ENCODE measurements at regions not wholly inside any gene's neighbourhood (a gene's known extent, or its start where the extent isn't known, plus 50 kb on each side); places are given as distances from the start of the nearest gene placed in this dataset.

DNA sequence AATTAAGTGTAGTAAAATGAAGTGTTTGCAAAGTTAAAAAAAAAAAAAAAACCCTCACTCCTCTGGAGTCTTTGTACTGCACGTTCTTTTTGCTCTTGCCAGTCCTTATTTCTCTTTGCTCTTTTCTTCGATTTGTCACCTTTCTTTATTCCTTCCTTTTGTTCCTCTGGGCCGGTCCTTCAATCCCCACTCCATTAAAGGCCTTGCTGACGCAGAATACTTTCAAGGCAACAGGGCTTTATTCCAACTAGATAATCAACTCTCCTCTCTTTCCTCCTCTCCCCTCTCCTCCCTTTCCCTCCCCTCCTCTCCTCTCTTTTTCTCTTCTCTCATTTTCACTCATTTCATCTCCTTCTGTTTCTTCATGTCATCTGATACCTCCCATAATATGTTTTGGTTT is 138.2 kb upstream of the NTM start:
- DNase-seq (ENCODE audit: low read depth), result no peak

DNA sequence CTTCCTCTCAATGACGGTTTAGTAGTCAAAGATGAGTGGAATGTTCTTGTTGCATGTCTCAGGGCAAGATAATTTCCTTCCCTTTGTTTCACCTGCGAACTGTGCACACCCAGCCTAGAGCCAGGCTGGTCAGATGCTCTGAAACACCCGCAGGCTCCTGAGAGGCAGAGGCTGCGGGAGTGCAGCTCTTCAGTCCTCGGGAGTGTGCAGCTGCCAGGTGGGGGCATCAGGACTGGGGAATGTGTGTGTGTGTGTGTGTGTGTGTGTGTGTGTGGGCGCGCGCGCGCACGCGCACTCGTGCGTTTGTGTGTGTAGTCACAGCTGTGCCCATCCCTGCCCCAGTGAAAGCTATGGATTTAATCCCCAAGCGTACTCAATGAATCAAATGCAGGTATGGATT is 136.2 kb upstream of the NTM start:
- no peak for DNase-seq (ENCODE audit: low read depth)

DNA sequence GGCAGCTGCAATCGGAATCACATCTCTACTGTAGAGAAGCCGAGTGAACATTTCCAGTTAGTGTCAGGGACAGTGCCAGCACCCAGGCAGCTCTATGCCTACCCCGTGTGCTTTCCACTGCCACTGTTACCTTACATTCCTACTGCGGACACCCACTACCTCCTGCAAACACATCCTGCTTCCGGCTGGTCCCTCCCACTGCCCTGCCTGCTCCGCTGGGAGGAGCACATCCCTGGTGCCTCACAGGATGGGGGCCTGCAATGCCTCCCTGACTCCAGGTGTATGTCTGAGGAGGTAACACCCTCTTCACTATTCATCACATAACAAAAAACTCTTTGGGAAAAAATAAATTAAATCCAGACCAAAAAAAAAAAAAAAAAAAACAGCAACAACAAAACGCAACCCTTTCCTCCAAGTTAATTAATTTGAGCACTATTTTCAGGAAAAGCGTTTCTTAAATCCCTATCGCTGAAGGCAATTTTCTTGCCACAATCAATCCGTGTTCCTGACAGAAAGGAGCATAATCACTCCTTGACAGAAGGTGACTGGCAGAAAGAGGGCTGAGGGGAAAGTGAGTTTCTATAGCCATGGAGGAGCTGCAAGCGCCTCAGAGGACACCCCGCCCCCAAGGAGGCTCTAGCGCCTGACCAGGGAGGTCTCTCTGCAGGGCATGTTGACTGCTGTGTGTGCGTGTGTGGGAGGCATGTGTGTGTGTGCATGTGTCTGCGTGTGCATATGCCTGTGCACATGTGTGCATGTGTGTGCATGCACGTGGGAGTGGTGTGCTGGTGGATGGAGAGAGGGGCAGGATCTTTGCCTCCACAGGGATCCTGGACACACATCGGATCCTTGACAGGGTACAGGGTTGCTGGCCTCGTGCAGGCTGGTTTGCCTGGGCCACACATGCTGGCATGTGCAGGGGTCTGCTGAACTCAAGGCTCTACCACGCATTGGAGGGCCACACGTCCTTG is 134.8 kb upstream of the NTM start:
- DNase-seq (ENCODE audit: low read depth), result no peak

DNA sequence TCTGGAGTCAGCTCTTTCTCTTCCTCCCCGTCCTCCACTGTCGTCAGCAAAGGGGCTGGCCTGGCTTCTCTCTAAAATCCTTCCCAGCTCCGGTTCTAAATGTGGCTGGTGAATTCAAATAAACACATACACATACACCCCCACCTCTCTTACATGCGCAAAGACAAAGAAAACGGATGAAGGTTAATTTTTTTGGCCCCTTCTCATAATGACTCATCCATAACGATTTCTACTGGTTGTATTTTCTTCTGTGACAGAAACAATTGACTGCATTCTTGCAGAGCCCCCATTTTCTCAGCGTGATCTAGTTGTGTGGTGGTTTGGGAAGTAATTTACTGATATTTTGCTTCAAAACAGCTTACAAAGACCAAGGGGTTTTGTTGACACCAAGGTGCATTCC is 130.0 kb upstream of the NTM start:
- no peak for DNase-seq (ENCODE audit: low read depth)

DNA sequence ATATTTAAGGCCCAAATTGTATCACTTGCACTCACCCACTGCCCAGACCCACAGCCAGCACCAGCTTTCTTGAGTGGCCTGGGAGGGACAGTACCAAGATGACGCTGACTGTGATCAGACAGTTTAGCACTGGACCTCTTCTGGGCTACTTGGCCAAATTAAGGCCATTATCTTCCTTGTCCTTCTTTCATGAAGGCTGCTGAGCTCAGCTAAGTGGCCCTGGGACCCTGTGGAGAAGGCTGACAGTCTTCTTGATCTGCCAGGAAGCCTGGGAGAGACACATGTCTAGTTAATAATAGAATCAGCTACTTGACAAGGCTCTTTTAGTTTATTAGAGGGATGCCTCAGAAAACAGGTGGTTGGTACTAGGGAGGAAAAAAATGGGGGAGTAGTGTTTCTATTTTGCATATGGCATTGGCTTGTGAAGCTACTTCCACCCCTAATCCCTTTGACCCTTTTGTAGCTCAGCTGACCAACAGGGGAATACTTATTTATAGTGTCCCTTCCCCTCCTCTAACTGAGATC is 127.9 kb upstream of the NTM start:
- no peak for DNase-seq (ENCODE audit: low read depth)

DNA sequence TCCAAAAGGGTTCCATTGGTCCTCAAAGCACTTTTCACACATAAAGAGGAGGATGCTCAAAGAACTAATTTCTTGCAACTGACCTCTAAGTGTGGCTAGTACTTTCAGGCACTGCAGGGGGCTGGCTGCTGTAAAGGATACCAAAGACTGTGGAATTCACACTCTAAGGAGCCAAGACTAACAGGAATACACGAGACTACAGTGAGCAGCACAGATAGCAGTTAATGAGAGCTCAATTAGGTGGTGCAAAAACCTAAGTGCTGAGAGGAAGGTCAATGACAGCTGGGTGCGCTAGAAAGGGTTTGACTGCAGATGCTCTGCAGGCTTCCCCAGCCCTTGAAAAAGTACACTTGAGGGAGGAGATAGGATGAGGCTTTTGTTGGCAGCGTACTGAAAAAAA is 124.3 kb upstream of the NTM start:
- no peak for DNase-seq (ENCODE audit: low read depth)

DNA sequence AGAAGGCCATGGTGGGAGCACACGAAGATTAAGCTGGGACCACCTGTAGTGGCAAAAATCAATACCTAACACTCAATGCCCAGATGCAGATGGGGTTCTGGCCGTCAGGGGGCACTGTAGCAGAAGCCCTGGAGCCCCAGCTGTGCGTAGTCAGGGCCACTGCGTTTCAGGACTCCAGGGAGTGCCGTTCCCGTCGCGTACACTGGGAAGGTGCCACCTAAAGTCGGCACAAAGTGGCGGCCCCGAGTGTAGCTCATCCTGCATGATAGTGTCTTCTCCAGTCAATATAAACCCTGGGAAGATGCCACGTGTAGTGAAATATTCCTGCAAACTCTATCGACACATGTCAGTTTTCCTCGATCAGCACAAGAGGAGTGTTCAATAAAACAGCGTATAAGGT is 123.8 kb upstream of the NTM start:
- no peak for DNase-seq (ENCODE audit: low read depth)

DNA sequence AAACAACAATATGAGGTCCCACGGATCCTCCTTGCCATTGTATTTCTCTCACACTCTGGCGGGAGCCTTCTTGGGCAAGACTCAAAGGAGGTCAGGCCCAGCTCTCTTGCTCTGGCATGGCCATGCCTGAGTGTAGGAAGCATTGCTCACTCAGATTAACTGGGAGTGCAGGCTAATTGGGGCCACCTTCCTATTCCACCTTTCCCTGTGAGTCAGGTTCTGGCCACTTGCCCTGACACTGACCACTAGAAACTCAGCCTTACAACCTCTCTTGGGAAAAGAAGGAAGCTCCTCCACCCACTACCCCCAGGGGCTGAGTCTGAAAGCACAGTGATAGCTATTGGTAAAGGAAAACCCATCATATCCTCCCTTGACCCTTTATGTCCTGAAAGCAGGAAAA is 121.8 kb upstream of the NTM start:
- DNase-seq (ENCODE audit: low read depth), result peak; percentile 32

DNA sequence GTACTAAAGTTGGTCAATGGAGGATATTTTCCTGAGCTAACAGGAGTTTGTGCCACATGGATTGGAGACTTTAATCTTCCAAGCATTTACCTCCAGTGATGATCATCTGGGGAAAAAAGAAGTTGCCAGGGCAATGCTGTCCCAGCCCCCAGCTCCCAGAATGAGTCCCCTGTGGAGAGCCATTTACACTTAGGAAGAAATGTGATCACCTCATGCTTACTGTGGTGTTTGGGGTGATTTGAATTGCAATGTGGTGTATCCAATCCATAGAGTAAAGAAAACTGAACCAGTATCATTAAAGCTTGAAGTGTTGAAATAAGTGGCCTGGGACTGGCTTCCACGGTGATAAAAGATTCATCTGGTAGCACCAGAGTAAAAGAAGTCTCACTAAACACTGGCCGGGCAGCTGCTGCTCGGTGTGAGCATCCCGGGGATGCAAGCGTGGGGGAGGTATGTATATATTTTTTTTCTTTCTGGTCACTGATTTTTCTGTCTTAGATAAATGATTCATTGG is 117.2 kb upstream of the NTM start:
- no peak for DNase-seq (ENCODE audit: low read depth)

DNA sequence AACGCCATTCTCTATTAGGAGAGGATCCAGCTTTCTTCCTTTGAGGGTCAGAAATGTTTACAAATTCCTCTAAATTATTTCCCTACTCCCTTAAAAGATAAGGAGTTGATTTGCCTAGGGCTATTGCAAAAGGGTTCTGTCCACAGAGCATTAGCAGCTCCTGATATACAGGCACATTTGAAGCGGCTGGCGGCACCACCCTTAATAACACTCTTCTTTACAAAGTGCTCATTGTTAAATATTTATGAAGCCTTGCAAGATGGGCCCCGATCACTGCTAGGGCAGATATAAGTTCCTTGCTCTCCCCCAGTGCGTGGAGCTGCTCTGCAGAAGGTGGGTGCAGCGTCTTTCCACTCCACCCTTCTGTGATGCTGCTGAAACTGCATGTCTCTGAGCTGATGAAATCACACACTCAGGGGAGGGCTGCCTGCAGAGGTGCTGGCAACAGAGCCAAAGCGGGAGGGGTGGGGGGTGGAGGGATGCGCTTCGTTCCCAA is 116.7 kb upstream of the NTM start:
- peak; percentile 9 for DNase-seq (ENCODE audit: low read depth)

DNA sequence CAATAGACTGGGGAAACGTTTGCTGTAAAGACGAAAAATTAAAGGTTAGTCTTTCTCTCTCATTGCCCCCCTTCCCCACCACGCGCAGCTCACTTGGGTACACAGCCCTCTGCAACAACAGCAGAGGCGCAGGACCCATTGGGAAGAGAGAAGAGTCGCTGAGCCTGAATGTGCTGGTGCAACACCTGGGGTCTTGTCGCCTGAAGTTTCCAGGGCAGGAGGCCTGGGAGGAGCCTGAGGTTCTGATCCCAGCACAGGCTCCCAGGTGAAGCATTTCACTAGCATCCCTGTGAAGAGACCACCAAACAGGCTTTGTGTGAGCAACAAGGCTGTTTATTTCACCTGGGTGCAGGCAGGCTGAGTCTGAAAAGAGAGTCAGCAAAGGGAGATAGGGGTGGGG is 116.2 kb upstream of the NTM start:
- DNase-seq (ENCODE audit: low read depth), result no peak

DNA sequence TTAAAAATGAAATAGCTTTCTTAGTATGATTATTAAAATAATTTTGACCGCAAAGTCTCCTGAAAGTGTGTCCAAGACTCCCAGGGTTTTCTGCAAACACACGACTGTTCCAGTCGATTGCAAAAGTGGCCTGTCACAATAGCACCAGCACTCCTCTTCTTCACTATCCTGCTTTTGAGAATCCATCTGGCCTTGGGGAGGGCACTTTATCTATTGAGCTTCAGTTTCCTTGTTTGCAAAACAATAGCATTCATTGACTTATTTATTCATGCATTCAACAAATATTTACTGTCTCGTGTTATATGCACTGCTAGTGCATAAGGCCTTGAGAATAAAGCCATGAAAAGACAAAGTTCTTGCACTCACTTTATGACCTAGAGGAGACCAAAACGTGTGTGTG is 96.2 kb upstream of the NTM start:
- no peak for DNase-seq (ENCODE audit: low read depth)

DNA sequence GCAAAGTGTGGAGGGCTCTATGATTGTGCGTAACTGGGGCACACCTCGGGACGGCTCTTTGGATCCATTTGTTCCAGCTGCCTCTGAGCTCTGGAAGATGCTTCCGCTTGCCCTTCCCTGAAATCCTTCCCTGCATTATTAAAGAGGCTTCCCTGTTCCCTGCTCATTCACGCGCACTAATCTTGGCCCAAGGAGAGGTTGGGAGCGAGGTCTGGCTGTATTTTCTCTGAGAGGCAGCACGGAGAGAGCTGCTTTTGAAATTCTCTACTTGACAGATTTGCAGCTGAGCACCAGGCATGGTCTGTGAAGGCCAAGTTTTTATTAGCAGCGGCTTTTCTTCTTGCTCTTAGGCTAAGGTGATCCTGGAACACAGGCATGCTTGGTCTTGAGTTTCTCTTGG is 94.8 kb upstream of the NTM start:
- DNase-seq (ENCODE audit: low read depth), result no peak

DNA sequence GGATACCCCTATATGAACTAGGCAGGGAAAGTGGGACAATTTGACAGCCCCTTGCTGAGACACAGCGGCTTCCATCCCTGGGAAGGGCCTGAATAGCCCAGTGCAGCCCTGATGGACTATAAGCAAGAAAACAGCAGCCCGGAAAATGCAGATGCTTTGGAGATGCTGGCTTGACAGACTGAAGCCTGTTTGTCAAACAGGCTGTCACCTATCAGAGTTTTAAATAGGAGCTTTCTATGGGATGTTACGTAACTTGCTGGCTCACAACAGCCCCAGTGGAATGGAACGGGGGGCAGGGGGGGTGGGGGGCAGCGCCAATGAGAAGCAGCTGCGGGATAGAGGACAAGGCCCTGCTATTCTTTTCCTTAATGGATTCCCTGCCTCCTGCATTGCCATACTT is 91.9 kb upstream of the NTM start:
- DNase-seq (ENCODE audit: low read depth), result no peak

DNA sequence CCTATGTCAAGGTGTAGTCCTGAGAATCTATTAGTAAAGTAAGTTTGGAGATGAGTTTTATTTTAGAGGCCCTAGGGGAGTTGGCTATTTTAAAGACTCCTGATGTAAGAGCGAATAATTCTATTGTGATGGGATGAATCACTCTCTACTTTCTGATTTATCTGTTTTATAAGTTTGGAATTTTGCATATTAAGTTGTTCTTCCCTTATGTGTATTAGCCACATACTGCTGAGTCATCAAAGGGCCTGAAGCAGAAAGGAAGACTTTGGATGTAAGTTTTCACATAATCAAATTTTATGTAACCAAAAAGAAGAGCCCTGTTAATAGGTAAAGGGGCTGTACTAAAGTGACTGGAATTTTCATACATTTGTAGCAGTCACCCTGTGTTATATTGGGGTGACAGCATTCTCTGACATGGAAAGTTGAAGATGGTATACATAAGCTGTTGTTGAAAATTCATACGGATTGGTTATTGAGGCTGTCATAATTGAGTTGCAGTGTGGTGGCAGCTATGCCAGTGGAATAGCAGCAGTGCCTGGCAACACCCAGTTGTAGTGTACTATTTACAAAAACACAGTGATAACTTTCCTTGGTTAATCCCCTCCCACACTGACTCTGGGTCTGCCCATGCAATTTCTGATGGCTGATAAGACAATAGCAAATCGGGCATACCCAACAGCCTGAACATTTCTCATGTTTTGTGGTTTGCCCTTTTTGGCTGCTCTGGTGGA is 90.6 kb upstream of the NTM start:
- no peak for DNase-seq (ENCODE audit: low read depth)

DNA sequence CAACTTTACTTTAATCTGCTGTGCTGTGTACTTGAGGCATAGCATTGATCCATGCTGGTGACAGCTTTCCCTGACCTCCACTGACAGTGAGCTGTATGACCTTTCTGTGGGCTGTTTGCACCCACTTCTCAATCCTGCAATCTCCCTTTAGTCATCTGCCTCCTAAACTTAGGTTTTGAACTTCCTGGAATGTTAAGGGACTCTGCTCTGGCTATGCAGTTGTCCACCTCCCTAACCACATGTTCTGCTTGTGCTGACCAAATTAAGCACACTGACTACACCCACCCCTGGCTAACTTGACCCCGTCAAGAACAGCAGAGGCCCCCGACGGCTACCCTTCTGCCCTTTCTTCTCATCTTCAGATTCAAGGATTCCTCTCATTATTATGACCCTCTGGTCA is 89.1 kb upstream of the NTM start:
- DNase-seq (ENCODE audit: low read depth), result no peak

DNA sequence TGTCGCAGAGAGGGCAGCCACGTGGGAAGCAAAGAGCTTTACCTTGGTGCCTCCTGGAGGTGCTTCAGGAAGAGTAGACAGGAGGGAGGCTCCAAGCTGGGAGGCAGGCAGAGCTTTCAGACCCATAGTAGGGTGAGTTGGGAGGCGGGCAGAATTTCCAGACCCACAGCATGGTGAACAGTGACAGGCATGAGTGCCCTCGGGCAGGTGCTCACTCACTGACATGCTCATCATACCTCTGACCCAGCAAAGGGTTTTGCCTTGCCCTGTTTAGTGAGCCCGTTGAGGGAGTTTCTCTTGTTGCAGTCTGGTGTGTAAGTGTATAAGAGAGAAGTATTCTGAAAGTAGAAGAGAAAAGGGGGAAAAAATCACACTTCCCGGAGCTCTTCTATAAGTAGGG is 86.4 kb upstream of the NTM start:
- no peak for DNase-seq (ENCODE audit: low read depth)

DNA sequence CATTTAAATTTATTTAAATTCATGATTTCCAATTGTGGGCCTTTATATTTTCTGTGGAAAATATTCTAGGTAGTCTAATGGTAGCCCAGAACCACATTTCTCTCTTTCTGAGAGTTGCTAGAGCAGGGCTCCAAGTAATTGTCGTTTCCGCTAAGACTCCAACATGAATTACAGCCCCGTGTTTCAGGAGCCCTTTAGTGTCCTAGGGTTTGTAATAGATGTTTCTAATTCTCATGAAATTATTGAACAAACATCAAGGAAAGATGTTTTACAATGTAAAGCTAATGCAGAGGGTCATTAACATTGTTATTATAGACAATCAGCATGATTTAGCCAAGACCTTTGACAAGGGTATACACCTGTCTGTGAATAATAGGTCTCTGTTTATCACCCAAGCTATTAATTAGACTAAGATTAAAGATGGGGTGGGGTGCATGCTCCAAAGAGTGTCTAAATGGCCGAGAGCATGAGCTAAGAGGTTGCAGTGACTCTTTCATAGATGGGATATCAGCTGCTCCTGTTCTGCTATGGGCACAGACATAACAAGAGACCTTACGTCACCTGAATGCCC is 81.8 kb upstream of the NTM start:
- no peak for DNase-seq (ENCODE audit: low read depth)

DNA sequence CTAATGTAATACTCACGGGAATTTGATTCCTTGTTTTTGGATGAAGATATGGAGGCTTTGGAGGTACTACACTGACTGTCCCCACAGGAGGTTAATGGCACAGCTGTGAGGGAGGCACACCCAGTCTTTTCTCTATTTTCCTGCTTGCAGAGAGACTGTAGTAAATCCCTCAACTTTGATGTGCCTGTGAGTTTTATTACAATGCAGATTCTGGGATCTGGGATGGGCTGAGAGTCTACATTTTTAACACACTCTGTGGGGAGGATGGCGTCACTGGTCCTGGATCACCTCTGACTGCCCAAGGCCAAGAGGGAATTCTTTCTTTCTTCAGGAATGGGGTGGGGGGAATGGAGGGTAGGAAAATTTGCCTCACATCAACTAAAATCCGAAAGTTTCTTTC is 80.2 kb upstream of the NTM start:
- DNase-seq (ENCODE audit: low read depth), result no peak

DNA sequence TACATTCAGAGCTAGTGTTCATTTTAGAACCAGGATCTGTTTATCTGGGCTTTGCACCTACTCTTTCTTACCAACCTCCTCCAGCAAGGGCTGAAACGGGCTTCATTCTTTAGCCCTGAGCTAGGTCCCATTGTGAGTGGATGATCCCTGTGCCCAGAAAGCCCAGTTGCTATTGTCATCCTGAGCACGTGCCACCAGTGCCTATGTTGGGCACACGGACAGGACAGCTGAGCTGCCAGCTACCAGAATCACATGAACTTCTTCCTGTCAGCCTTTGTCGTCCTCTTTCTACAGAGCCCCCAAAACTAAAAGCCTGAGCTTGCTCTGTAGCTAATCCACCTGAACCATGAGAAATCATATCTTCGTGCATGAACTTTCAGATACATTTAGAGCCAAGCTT is 74.4 kb upstream of the NTM start:
- no peak for DNase-seq (ENCODE audit: low read depth)

DNA sequence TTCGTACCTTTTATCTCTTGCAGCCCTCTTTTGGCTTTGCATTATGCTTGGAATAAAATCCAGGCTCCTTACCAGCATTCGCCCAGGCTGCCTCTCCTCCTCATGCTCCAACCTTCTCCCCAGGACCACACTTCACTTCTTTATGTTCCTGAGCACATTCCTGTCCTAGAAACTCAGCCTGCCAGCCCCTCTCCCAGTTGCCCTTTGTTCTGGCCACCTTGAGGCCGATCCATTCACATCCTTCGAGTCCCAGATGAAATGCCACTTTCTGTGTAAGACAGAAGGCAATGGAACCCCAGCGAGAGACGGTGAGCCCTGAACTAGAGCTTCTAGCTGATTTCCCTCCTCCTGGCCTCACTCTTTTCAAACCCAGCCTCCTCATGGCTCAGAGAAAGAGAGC is 73.0 kb upstream of the NTM start:
- DNase-seq (ENCODE audit: low read depth), result no peak

All from RPMI7951 (cell line).